DOHH2 (cell line): ENCODE measurements at regions not wholly inside any gene's neighbourhood (a gene's known extent, or its start where the extent isn't known, plus 50 kb on each side); places are given as distances from the start of the nearest gene placed in this dataset.

Source experiments
- H3F3A ChIP-seq: fragments of 200-600 bp; sonication (generic), shearing (Covaris generic); 2 replicates; pipeline ENCODE4 v1.6.0; 2016; ENCODE audit warnings: antibody characterized with exemption, mild to moderate bottlenecking; ENCODE audit not compliant: control insufficient read depth, insufficient read depth
- H3K27ac ChIP-seq: fragments of 200-600 bp; sonication (generic); 2 replicates; pipeline ENCODE4 v1.5.1; 2014; ENCODE audit warnings: low read depth, mild to moderate bottlenecking, low read length, moderate library complexity
- H3K27me3 ChIP-seq: fragments of 200-600 bp; sonication (generic); 2 replicates; pipeline ENCODE4 v1.6.1; 2014; ENCODE audit warnings: mild to moderate bottlenecking, low read length, mixed read lengths; ENCODE audit not compliant: control insufficient read depth
- H3K36me3 ChIP-seq: fragments of 200-600 bp; sonication (generic); 2 replicates; pipeline ENCODE4 v1.6.1; 2014; ENCODE audit warnings: mild to moderate bottlenecking, low read length, moderate library complexity, mixed read lengths; ENCODE audit not compliant: control insufficient read depth
- H3K4me1 ChIP-seq: fragments of 200-600 bp; sonication (generic); 2 replicates; pipeline ENCODE4 v1.6.1; 2014; ENCODE audit warnings: mild to moderate bottlenecking, low read length, mixed read lengths; ENCODE audit not compliant: control insufficient read depth
- H3K4me2 ChIP-seq: fragments of 200-600 bp; sonication (generic); 2 replicates; pipeline ENCODE4 v1.6.0; 2014; ENCODE audit warnings: mild to moderate bottlenecking, low read length, moderate library complexity
- H3K4me3 ChIP-seq: fragments of 200-600 bp; sonication (generic); 2 replicates; pipeline ENCODE4 v1.5.1; 2014; ENCODE audit warnings: mild to moderate bottlenecking, low read length, mixed read lengths
- H3K79me2 ChIP-seq: fragments of 200-600 bp; sonication (generic); 2 replicates; pipeline ENCODE4 v1.6.1; 2014; ENCODE audit warnings: mild to moderate bottlenecking, low read length, mixed read lengths; ENCODE audit not compliant: control insufficient read depth
- H3K9me2 ChIP-seq: fragments of 200-600 bp; sonication (generic); replicated peaks from 2 replicates; pipeline ENCODE4 v1.6.1; 2014; ENCODE audit warnings: mild to moderate bottlenecking, low read length, mixed read lengths; ENCODE audit not compliant: control insufficient read depth
- H3K9me3 ChIP-seq: fragments of 200-600 bp; sonication (generic); 2 replicates; pipeline ENCODE4 v1.6.1; 2014; ENCODE audit warnings: antibody characterized with exemption, low read length, mixed read lengths; ENCODE audit not compliant: control insufficient read depth, insufficient read depth
- H4K20me1 ChIP-seq: fragments of 200-600 bp; sonication (generic); 2 replicates; pipeline ENCODE4 v1.6.0; 2014; ENCODE audit warnings: low read depth, mild to moderate bottlenecking, antibody characterized with exemption, low read length, moderate library complexity; ENCODE audit not compliant: control insufficient read depth, insufficient read depth
- EZH2phosphoT487 ChIP-seq: fragments of 200-600 bp; sonication (generic); IDR thresholded peaks from 2 replicates; pipeline ENCODE4 v1.6.1; 2017; ENCODE audit warnings: borderline replicate concordance, mild to moderate bottlenecking, antibody characterized with exemption, low read length, moderate library complexity, mixed read lengths
- TF ChIP-seq, protein P1 (sequence below): fragments of 200-600 bp; sonication (generic); IDR thresholded peaks from one replicate; pipeline ENCODE4 v1.5.1; 2014; ENCODE audit warnings: antibody characterized with exemption, mild to moderate bottlenecking, low read depth, low read length; ENCODE audit not compliant: poor library complexity, severe bottlenecking

DNA sequence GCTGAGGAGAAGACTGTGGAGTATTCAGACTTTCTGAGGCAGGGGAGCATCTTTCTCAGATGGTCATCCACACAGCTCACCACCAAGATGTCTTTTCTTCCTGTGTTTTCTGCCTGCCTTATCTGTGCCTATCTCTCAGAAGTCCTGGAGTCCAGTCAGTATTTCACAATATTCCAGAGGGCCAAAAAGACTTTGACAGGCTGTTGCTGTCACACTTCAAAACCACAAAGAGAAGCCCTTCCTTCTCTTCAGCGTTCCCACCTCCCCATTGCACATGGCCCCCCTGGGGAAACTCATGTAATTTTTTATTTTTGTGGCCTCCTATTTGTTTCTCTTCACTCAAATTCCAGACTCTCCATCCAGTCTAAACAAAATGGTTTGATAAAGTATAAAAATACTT is 585.2 kb downstream of the EPHA3 start:
- Histone ChIP-seq H3K9me3 (no peaks in the 10 kb centered on the region), H3K79me2 (no peaks in the 10 kb centered on the region), H3K27me3 (no peaks in the 10 kb centered on the region), H3K9me2 (no peaks in the 10 kb centered on the region), H3K4me2 (no peak overlapping the region), H3K4me1 (no peaks in the 10 kb centered on the region), H3K36me3 (no peaks in the 10 kb centered on the region), H3K4me3 (no peak overlapping the region), H3F3A (no peaks in the 10 kb centered on the region), H4K20me1 (no peaks in the 10 kb centered on the region), H3K27ac (no peak overlapping the region)
- TF ChIP-seq EZH2phosphoT487: no peak
- TF ChIP-seq, protein P1, sequence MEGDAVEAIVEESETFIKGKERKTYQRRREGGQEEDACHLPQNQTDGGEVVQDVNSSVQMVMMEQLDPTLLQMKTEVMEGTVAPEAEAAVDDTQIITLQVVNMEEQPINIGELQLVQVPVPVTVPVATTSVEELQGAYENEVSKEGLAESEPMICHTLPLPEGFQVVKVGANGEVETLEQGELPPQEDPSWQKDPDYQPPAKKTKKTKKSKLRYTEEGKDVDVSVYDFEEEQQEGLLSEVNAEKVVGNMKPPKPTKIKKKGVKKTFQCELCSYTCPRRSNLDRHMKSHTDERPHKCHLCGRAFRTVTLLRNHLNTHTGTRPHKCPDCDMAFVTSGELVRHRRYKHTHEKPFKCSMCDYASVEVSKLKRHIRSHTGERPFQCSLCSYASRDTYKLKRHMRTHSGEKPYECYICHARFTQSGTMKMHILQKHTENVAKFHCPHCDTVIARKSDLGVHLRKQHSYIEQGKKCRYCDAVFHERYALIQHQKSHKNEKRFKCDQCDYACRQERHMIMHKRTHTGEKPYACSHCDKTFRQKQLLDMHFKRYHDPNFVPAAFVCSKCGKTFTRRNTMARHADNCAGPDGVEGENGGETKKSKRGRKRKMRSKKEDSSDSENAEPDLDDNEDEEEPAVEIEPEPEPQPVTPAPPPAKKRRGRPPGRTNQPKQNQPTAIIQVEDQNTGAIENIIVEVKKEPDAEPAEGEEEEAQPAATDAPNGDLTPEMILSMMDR: no peak

DNA sequence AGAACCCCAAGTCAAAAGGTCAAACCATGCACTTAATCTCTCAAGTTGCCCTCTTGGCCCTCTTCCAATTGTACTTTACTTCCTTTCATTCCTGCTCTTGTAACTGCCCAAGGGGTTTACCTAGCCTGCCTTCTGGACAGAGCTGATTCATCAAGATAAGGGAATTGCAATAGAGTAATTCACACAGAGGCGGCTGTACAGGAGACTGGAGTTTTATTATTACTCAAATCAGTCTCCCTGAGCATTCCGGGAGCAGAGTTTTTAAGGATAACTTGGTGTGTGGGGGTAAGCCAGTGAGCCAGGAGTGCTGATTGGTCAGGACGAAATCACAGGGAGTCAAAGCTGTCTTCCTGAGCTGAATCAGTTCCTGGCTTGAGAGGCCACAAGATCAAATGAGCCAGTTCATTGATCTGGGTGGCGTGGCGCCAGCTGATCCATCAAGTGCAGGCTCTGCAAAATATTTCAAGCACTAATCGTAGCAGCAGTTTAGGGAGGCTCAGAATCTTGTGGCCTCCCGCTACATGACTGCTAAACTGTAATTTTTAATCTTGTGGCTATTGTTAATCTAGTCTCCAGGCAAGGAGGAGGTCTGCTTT is 590.0 kb downstream of the EPHA3 start:
- Histone ChIP-seq H3K79me2 (no peaks in the 10 kb centered on the region), H3K27me3 (no peaks in the 10 kb centered on the region)

DNA sequence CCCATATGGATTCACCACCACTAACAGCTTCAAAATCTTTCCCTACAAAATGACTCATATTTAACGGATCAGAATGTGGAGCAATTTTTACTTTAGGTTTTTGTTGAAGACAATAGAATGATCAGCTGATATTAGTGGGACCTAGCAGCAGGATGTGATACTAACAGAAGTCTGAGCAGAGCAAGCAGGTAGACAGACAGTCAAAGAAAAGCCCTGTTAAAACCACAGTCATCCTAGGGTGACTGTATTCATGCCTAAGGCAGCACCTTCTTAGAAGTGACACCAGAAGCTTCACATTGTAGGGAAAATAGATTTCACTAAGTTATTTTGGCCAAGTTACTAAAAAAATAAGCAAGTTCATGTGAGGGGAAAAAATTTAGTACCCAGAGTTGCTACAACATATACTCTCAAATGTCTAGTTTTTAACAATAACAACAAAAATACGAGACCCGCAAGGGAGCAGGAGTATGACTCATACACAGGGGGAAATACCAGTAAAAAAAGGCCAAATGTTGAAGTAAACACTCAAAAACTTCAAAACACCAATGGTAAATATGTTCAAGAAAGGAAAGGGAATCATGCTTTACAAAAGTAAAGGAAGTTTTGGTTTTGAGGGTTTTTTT is 590.9 kb downstream of the EPHA3 start:
- Histone ChIP-seq H3K79me2 (no peaks in the 10 kb centered on the region), H4K20me1 (no peaks in the 10 kb centered on the region), H3K4me3 (no peak overlapping the region), H3K27ac (no peak overlapping the region), H3K4me1 (no peaks in the 10 kb centered on the region), H3K27me3 (no peaks in the 10 kb centered on the region), H3K36me3 (no peaks in the 10 kb centered on the region), H3K4me2 (no peak overlapping the region), H3F3A (no peaks in the 10 kb centered on the region), H3K9me2 (no peaks in the 10 kb centered on the region), H3K9me3 (no peaks in the 10 kb centered on the region)
- no peak for TF ChIP-seq EZH2phosphoT487
- TF ChIP-seq, protein P1: no peak

More for the DNA sequence above, 590.0 kb downstream of the EPHA3 start:
- H3K4me2 ChIP-seq: no peak overlapping the region
- no peaks in the 10 kb centered on the region for H3F3A ChIP-seq
- H3K4me3 ChIP-seq: no peak overlapping the region
- no peaks in the 10 kb centered on the region for H3K36me3 ChIP-seq
- H3K9me2 ChIP-seq: no peaks in the 10 kb centered on the region
- H3K4me1 ChIP-seq: no peaks in the 10 kb centered on the region
- H4K20me1 ChIP-seq: no peaks in the 10 kb centered on the region
- H3K27ac ChIP-seq: no peak overlapping the region
- no peaks in the 10 kb centered on the region for H3K9me3 ChIP-seq
- no peak for TF ChIP-seq EZH2phosphoT487
- TF ChIP-seq, protein P1: no peak
